GM23248 (cell line): ENCODE measurements at regions not wholly inside any gene's neighbourhood (a gene's known extent, or its start where the extent isn't known, plus 50 kb on each side); places are given as distances from the start of the nearest gene placed in this dataset.

Experiments
- DNase-seq: peaks from one replicate; pipeline ENCODE4 v3.0.0-alpha.2; 2015
- H2AFZ ChIP-seq: fragments of 200-600 bp; sonication (generic); 2 replicates; pipeline ENCODE4 v1.6.1; 2016; ENCODE audit warnings: antibody characterized with exemption
- H3F3A ChIP-seq: fragments of 200-600 bp; sonication (generic); 2 replicates; pipeline ENCODE4 v1.6.1; 2016; ENCODE audit warnings: mild to moderate bottlenecking, antibody characterized with exemption, mixed run types; ENCODE audit not compliant: insufficient read depth
- H3K27ac ChIP-seq: fragments of 200-600 bp; sonication (generic); 2 replicates; pipeline ENCODE4 v1.5.1; 2016; ENCODE audit warnings: mild to moderate bottlenecking
- H3K27me3 ChIP-seq: fragments of 200-600 bp; sonication (generic); replicated peaks from 2 replicates; pipeline ENCODE4 v1.6.1; 2016; ENCODE audit warnings: mild to moderate bottlenecking; ENCODE audit not compliant: insufficient read depth
- H3K36me3 ChIP-seq: fragments of 200-600 bp; sonication (generic); 2 replicates; pipeline ENCODE4 v1.6.1; 2016; ENCODE audit warnings: low read depth, mild to moderate bottlenecking
- H3K4me1 ChIP-seq: fragments of 200-600 bp; sonication (generic); 2 replicates; pipeline ENCODE4 v1.6.1; 2016; ENCODE audit warnings: mild to moderate bottlenecking; ENCODE audit not compliant: insufficient read depth
- H3K4me2 ChIP-seq: fragments of 200-600 bp; sonication (generic); one replicate; pipeline ENCODE4 v1.6.1; 2016; ENCODE audit warnings: mild to moderate bottlenecking; ENCODE audit not compliant: unreplicated experiment
- H3K4me3 ChIP-seq: fragments of 200-600 bp; sonication (generic); 2 replicates; pipeline ENCODE4 v1.5.1; 2016; ENCODE audit warnings: mild to moderate bottlenecking
- H3K79me2 ChIP-seq: fragments of 200-600 bp; sonication (generic); 2 replicates; pipeline ENCODE4 v1.6.1; 2016; ENCODE audit warnings: mild to moderate bottlenecking; ENCODE audit not compliant: insufficient read depth
- H3K9ac ChIP-seq: fragments of 200-600 bp; sonication (generic); 2 replicates; pipeline ENCODE4 v1.6.1; 2016; ENCODE audit warnings: mild to moderate bottlenecking
- H3K9me2 ChIP-seq: fragments of 200-600 bp; sonication (generic); 2 replicates; pipeline ENCODE4 v1.6.1; 2016; ENCODE audit warnings: mixed run types, mild to moderate bottlenecking, moderate library complexity; ENCODE audit not compliant: insufficient read depth
- H3K9me3 ChIP-seq: fragments of 200-600 bp; sonication (generic); one replicate; pipeline ENCODE4 v1.6.1; 2017; ENCODE audit warnings: low read depth
- H4K20me1 ChIP-seq: fragments of 200-600 bp; sonication (generic); 2 replicates; pipeline ENCODE4 v1.6.0; 2016; ENCODE audit not compliant: insufficient read depth
- EZH2 ChIP-seq: fragments of 200-600 bp; sonication (generic); IDR thresholded peaks from 2 replicates; pipeline ENCODE4 v1.6.1; 2018; ENCODE audit warnings: antibody characterized with exemption, mild to moderate bottlenecking; ENCODE audit not compliant: insufficient read depth, poor library complexity, severe bottlenecking
- EZH2phosphoT487 ChIP-seq: fragments of 200-600 bp; sonication (generic); IDR thresholded peaks from 2 replicates; pipeline ENCODE4 v1.6.1; 2018; ENCODE audit warnings: antibody characterized with exemption, moderate library complexity, mild to moderate bottlenecking, low read depth; ENCODE audit not compliant: insufficient read depth
- WGBS, 2 experiments: methylation state at CpG; one replicate each; pipeline ENCODE4 v1.1.6; 2015 to 2017; ENCODE audit warnings: low lambda C conversion rate in 2 of 2, low coverage in 1 of 2; ENCODE audit errors: missing lambda C conversion rate in 2 of 2; 5-methylcytosine and 5-hydroxymethylcytosine counted together
- in situ Hi-C: fragments of 300-500 bp; cut with MboI; formaldehyde crosslinking; loops from 2 replicates; pipeline ENCODE4 v1.15.0; 2020

GRCh38 chr14:86774916-86775315, 1218.1 kb downstream of the GALC start:
- Histone ChIP-seq H3K27me3 (no peaks in the 10 kb centered on the region), H3K4me2 (no peak overlapping the region), H3K79me2 (no peaks in the 10 kb centered on the region), H3K9ac (no peak overlapping the region), H3K27ac (no peak overlapping the region), H3K4me3 (no peak overlapping the region), H2AFZ (no peak overlapping the region), H3K4me1 (no peaks in the 10 kb centered on the region), H3K36me3 (no peaks in the 10 kb centered on the region), H3K9me2 (no peaks in the 10 kb centered on the region), H4K20me1 (no peaks in the 10 kb centered on the region), H3K9me3 (no peaks in the 10 kb centered on the region), H3F3A (no peaks in the 10 kb centered on the region)
- in situ Hi-C loops = no loop called here
- 26 to 36% methylated on average over 2 of the region's 2 CpGs for WGBS, 2 experiments
- no peak for TF ChIP-seq EZH2phosphoT487
- TF ChIP-seq EZH2 = no peak
- DNase-seq = no peak

- Histone ChIP-seq H3K9me2 (no peaks in the 10 kb centered on the region), H2AFZ (no peak overlapping the region), H3K9ac (no peak overlapping the region), H3K4me2 (no peak overlapping the region), H3K79me2 (no peaks in the 10 kb centered on the region), H4K20me1 (no peaks in the 10 kb centered on the region), H3K9me3 (no peaks in the 10 kb centered on the region), H3K36me3 (no peaks in the 10 kb centered on the region), H3F3A (no peaks in the 10 kb centered on the region), H3K4me1 (no peaks in the 10 kb centered on the region), H3K4me3 (no peak overlapping the region), H3K27ac (no peak overlapping the region), H3K27me3 (no peaks in the 10 kb centered on the region)
- no peak for TF ChIP-seq EZH2
- TF ChIP-seq EZH2phosphoT487 = no peak
- in situ Hi-C loops = no loop called here
- DNase-seq = no peak
- 0 to 3% methylated on average over 1 of the region's 1 CpG for WGBS, 2 experiments
Observed at GRCh38 chr14:86772075-86772474, 1220.9 kb downstream of the GALC start.

DNA sequence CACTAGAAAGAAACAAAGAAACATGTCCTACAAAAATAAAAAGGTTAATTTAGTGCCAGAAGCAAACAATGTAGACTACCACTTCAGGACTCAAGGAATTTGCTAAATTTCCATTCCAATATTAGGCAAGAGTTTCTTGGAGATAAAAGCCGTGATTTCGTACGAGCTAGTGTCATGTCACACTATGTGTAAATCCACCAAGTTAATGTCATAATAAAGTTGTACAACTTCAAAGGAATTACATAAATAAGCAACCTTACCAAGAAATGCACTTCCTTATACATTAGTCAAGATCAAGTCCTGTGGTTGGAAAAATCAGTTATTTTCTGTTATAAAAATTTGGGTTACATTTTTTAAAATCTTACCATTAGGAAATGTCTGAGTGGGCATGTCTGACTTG, 1222.8 kb downstream of the GALC start:
- Histone ChIP-seq H4K20me1 (no peaks in the 10 kb centered on the region), H3K4me1 (no peaks in the 10 kb centered on the region), H3K4me3 (no peak overlapping the region), H3K36me3 (no peaks in the 10 kb centered on the region), H2AFZ (no peak overlapping the region), H3K9me2 (no peaks in the 10 kb centered on the region), H3K9ac (no peak overlapping the region), H3F3A (no peaks in the 10 kb centered on the region), H3K27ac (no peak overlapping the region), H3K9me3 (no peaks in the 10 kb centered on the region), H3K79me2 (no peaks in the 10 kb centered on the region), H3K27me3 (no peaks in the 10 kb centered on the region), H3K4me2 (no peak overlapping the region)
- 27 to 45% methylated on average over 3 of the region's 3 CpGs for WGBS, 2 experiments
- DNase-seq = no peak
- TF ChIP-seq EZH2 (no peak), EZH2phosphoT487 (no peak)
- in situ Hi-C loops = no loop called here

DNA sequence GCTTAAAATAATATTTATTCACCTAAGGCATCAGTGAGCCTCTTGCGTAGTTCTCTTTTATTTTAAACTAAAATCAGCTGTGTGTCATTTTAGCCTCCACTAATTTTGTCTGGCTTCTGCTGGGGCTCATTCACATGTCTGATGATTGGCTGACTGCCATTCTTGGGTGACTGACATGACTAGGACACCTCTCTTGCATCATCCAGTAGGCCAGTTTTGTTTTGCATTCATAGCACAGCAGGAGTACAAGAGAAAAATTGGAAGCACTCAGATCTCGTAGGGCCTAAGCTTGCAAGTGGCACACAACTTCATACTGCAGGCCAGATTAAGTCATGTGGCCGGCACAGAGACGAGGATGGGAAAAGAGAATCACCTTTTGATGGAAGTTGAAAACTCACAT, 1226.5 kb downstream of the GALC start:
- 24 to 26% methylated on average over 4 of the region's 4 CpGs for WGBS, 2 experiments
- H3K4me2 ChIP-seq = no peak overlapping the region
- TF ChIP-seq EZH2 (no peak), EZH2phosphoT487 (no peak)

GRCh38 chr14:86761611-86762010, 1231.4 kb downstream of the GALC start:
- Histone ChIP-seq H3K27ac (no peak overlapping the region), H4K20me1 (no peaks in the 10 kb centered on the region), H3K9me2 (no peaks in the 10 kb centered on the region), H3K36me3 (no peaks in the 10 kb centered on the region), H3K4me2 (no peak overlapping the region), H3K4me1 (no peaks in the 10 kb centered on the region), H2AFZ (no peak overlapping the region), H3F3A (no peaks in the 10 kb centered on the region), H3K9me3 (peaks cover 3% of the 10 kb centered on the region), H3K4me3 (no peak overlapping the region), H3K79me2 (no peaks in the 10 kb centered on the region), H3K9ac (no peak overlapping the region), H3K27me3 (no peaks in the 10 kb centered on the region)
- TF ChIP-seq EZH2phosphoT487 (no peak), EZH2 (no peak)
- WGBS, 2 experiments = 23 to 26% methylated on average over 6 of the region's 6 CpGs
- in situ Hi-C loops = no loop called here
- DNase-seq = no peak

More for the DNA sequence above, 1226.5 kb downstream of the GALC start:
- Histone ChIP-seq H3F3A (no peaks in the 10 kb centered on the region), H3K9me3 (no peaks in the 10 kb centered on the region), H3K27ac (no peak overlapping the region), H3K9ac (no peak overlapping the region), H3K79me2 (no peaks in the 10 kb centered on the region), H3K9me2 (no peaks in the 10 kb centered on the region), H4K20me1 (no peaks in the 10 kb centered on the region), H3K36me3 (no peaks in the 10 kb centered on the region), H3K4me3 (no peak overlapping the region), H3K4me1 (no peaks in the 10 kb centered on the region), H2AFZ (no peak overlapping the region), H3K27me3 (no peaks in the 10 kb centered on the region)
- in situ Hi-C loops = no loop called here
- no peak for DNase-seq
